HUES6 (cell line): ENCODE measurements at regions not wholly inside any gene's neighbourhood (a gene's known extent, or its start where the extent isn't known, plus 50 kb on each side); places are given as distances from the start of the nearest gene placed in this dataset.

Experiments used
- H3K27ac ChIP-seq: 2 replicates; pipeline ENCODE4 v1.7.0; 2013; ENCODE audit warnings: low read depth, mild to moderate bottlenecking, low read length, inconsistent platforms
- H3K27me3 ChIP-seq: 2 replicates; pipeline ENCODE4 v1.6.1; 2013; ENCODE audit warnings: low read length; ENCODE audit not compliant: control insufficient read depth, insufficient read depth
- H3K36me3 ChIP-seq: 2 replicates; pipeline ENCODE4 v1.6.1; 2013; ENCODE audit warnings: low read length; ENCODE audit not compliant: control insufficient read depth, insufficient read depth
- H3K4me1 ChIP-seq: 2 replicates; pipeline ENCODE4 v1.6.1; 2013; ENCODE audit warnings: low read length; ENCODE audit not compliant: control insufficient read depth, insufficient read depth
- H3K4me3 ChIP-seq: 2 replicates; pipeline ENCODE4 v1.5.1; 2013; ENCODE audit warnings: low read depth, low read length
- H3K9ac ChIP-seq: one replicate; pipeline ENCODE4 v1.6.1; 2013; ENCODE audit warnings: mild to moderate bottlenecking, low read length
- H3K9me3 ChIP-seq: 2 replicates; pipeline ENCODE4 v1.6.1; 2013; ENCODE audit warnings: low read depth, low read length; ENCODE audit not compliant: control insufficient read depth, insufficient read depth

DNA sequence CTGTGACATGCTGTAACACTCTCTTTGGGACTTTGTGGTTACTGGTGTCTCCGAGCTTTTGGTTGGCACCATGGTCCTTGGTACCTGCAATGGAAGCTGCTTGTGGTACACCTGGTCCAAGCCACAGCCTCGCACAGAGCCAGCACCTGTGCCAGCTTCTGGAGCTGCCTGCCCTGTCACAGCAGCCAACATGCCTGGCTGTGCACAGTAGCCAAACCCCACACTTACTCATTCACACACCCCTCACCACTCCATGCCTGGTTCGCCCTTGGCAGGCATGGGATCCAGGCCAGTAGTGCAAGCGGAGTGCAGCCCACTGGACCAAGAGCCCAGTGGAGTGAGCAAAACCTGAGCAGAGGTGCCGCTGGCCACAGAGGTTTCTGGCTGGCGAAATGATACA, 459.9 kb downstream of the TBC1D32 start:
- Histone ChIP-seq H3K4me1 (peaks cover 7% of the 10 kb centered on the region; the same call in 1 of the 2 replicates), H3K27ac (no peak overlapping the region), H3K9me3 (no peaks in the 10 kb centered on the region), H3K36me3 (no peaks in the 10 kb centered on the region), H3K9ac (no peak overlapping the region), H3K27me3 (no peaks in the 10 kb centered on the region), H3K4me3 (no peak overlapping the region)

DNA sequence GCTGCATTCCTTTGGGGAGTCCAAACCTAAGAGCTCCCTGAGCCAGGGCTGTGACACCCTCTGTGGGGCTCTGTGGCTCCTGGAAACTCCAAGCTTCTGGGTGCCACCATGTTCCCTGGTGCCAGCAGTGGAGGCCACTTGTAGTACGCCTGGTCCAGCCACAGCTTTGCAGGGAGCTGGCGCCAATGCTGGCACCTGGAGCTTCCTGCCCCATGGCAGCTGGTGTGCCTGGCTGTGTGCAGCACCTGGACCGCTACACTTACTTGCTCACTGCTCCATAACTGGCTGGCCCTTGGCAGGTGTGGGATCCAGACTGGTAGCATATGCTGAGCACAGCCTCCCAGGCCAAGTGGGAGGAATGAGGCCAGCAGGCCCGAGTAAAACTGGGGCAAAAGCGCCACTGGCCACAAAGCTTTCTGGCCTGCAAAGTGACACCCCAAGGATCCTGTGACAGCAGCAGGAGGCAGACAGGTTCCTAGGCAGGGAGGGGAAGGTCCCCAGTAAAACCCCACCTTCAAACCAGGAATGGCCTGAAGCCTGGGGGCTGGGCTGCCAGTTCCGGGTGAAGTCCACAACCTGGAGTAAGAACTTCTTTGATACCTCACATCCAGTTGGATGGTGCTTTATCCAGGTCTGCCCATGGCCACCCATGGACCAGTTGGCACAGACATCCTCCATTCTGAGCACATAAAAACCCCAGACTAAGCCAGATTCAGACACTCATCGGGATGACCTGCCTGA, 461.0 kb downstream of the TBC1D32 start:
- H3K9me3 ChIP-seq = no peaks in the 10 kb centered on the region
- peaks cover 7% of the 10 kb centered on the region; the same call in 1 of the 2 replicates for H3K4me1 ChIP-seq
- no peak overlapping the region for H3K4me3 ChIP-seq
- no peak overlapping the region for H3K9ac ChIP-seq
- no peaks in the 10 kb centered on the region for H3K36me3 ChIP-seq
- no peak overlapping the region for H3K27ac ChIP-seq
- H3K27me3 ChIP-seq = no peaks in the 10 kb centered on the region

DNA sequence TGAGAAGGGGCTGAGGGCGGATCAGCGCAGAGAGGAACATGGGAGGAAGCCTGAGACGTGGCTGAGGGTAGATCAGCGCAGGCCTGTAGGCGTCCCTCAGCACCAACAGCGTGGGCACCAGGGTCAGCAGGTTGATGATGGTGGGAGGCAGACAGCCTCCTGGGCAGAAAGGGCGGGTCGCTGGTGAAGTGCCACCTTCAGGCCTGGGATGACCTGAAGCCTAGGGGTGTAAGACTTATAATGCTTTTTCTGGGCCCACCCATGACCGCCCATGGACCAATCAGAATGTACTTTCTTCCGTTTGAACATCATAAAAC, 462.1 kb downstream of the TBC1D32 start:
- H3K27ac ChIP-seq = no peak overlapping the region
- no peaks in the 10 kb centered on the region for H3K27me3 ChIP-seq
- no peak overlapping the region for H3K4me3 ChIP-seq
- no peak overlapping the region for H3K9ac ChIP-seq
- peaks cover 7% of the 10 kb centered on the region; the same call in 1 of the 2 replicates for H3K4me1 ChIP-seq
- no peaks in the 10 kb centered on the region for H3K36me3 ChIP-seq
- no peaks in the 10 kb centered on the region for H3K9me3 ChIP-seq

DNA sequence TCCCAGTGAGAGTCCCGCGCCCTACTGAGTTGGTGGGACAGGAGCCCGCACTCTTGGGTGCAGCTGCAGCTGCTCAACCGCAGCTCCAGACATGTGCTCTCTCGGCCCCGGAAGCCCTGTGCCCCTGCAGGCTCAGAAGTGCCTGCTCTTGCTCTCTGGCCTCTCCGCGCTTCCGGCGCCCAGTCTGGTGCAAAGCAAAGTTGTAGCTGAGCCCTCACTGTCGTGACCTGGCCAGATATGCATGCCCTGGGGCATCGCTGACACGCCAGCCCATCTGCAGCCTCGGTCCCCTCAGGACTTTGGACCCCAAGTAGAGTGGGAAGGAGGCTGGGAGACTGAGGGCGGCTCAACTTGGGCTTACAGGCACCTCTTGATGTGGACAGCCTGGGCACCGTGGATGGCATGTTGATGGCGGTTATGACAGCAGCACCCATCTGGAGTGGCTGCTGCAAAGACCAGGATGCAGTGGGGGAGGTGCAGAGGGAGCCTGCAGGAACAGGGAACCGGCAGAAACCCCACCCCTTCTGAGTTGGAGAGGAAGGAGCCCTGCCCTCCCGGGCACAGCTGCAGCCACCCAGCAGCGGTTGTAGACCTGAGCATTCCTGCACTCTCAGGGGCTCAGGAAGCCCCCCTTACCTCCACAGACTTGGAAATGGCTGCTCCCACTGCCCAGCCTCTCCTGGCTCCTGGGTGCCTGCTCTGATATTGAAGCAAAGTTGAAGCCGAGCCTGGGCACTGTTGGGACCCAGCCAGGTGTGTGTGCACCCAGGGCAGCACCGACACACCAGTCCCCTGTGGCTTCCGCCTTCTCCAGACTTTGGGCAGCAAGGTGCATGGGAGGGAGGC, 462.6 kb downstream of the TBC1D32 start:
- Histone ChIP-seq H3K27me3 (no peaks in the 10 kb centered on the region), H3K4me3 (no peak overlapping the region), H3K9ac (no peak overlapping the region), H3K4me1 (peaks cover 7% of the 10 kb centered on the region; the same call in 1 of the 2 replicates), H3K27ac (no peak overlapping the region), H3K9me3 (no peaks in the 10 kb centered on the region), H3K36me3 (no peaks in the 10 kb centered on the region)

DNA sequence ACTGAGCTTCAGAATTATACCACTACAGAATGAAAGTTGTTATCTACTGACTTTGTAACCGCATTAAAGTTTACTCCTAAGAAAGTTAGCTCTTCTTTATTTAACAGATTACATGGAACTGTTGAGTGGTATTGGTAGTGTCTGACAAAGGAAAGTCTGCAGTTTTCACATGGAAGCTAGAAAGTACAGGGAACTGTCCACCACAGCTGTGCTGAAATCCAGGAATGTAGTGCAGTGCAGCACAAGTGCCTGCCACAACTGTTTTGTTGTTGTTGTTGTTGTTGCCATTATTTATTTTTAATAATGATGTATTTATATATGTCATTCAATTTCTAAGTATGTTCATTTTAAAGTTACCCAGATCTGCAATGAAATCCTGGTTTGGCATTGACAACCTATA, 464.9 kb downstream of the TBC1D32 start:
- H3K9ac ChIP-seq = no peak overlapping the region
- no peaks in the 10 kb centered on the region for H3K9me3 ChIP-seq
- no peak overlapping the region for H3K27ac ChIP-seq
- H3K36me3 ChIP-seq = no peaks in the 10 kb centered on the region
- peaks cover 7% of the 10 kb centered on the region; the same call in 1 of the 2 replicates for H3K4me1 ChIP-seq
- no peaks in the 10 kb centered on the region for H3K27me3 ChIP-seq
- H3K4me3 ChIP-seq = no peak overlapping the region

DNA sequence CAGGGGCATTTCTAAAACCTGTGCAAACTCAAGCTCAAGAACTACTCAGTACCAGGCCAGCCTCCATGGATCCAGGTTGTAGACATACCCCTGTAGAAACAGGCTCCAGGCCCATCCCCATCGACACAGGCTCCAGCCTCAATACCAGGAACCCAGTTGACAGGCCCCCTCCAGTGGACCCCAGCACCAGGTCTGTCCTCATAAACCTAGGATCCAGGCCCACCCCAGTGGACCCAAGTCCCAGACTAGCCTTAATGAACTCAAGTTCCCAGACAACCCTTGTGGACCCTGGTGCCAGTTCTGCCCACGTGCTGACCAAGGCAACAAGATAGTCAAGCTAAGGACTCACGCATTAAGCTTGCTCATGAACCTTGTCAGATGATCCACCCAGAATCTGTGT, 476.9 kb downstream of the TBC1D32 start:
- Histone ChIP-seq H3K27me3 (no peaks in the 10 kb centered on the region), H3K4me3 (no peak overlapping the region)

DNA sequence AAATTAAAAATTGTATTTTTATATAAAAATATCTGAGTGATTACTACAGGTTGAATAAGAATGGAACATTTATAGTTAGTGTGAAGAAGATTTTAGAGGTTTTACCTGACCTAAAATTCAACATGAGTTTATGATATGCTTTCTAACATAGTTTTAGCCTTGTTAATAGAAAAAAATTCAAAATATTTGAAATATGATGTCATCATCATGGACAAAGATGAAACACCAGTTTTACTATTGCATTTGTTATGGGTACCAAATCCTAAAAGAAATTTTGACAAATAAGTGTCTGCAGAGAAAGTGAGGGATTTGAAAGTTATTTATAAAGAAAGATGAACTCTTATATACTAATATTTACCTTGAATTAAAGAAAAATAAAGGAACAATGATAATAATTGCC, 479.7 kb downstream of the TBC1D32 start:
- H3K36me3 ChIP-seq = no peaks in the 10 kb centered on the region
- H3K4me3 ChIP-seq = no peak overlapping the region
- H3K27me3 ChIP-seq = no peaks in the 10 kb centered on the region
- H3K9ac ChIP-seq = no peak overlapping the region
- H3K27ac ChIP-seq = no peak overlapping the region
- H3K4me1 ChIP-seq = no peaks in the 10 kb centered on the region
- H3K9me3 ChIP-seq = no peaks in the 10 kb centered on the region

More for the DNA sequence above, 476.9 kb downstream of the TBC1D32 start:
- Histone ChIP-seq H3K9me3 (no peaks in the 10 kb centered on the region), H3K9ac (no peak overlapping the region), H3K36me3 (no peaks in the 10 kb centered on the region), H3K27ac (no peak overlapping the region), H3K4me1 (no peaks in the 10 kb centered on the region)

DNA sequence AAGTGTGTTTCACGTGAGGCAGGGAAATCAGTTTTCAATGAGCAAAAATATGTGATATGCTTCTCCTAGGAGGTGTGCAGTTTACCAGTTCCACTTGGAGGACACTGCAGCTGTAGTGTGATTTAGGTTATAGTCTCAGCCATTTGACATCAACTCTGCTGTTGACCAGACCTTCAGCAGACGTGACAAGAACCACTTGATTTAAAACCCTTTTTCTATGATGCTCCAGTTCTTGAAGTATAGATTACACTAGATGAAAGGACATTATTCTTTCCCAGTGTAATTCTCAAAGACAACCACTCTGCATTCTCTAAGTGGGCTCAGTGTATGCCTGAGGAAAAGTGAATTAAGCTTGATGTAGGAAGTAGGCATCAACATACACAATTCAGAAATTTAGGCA, 480.8 kb downstream of the TBC1D32 start:
- no peak overlapping the region for H3K9ac ChIP-seq
- no peaks in the 10 kb centered on the region for H3K9me3 ChIP-seq
- no peak overlapping the region for H3K4me3 ChIP-seq
- H3K27me3 ChIP-seq = no peaks in the 10 kb centered on the region
- no peaks in the 10 kb centered on the region for H3K36me3 ChIP-seq
- H3K4me1 ChIP-seq = no peaks in the 10 kb centered on the region
- no peak overlapping the region for H3K27ac ChIP-seq

DNA sequence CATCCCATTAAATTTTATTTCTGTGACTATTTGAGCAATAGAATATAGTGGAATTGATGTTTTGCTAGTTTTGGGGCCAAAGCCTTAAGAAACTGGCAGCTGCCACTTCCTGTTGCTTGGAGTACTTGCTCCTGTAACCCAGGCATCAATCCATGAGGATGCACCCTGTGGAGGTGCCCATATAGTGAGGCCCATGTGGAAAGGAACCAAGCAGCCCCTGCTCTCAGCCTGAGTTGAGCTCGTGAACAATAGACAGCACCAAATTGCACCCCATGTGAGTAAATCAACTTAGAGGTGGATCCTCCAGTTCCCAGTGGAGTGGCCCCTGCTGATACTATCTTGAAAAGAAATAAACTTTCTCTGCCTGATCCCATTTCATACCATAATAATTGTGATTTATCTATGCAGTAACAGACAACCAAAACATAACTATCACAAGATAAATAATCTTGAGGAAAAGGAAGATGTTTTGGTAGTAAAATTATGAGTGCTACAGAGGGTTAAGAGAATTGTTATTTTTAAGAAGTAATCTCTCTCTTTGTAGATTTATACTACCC, 481.9 kb downstream of the TBC1D32 start:
- no peak overlapping the region for H3K4me3 ChIP-seq
- H3K9ac ChIP-seq = no peak overlapping the region
- no peaks in the 10 kb centered on the region for H3K36me3 ChIP-seq
- H3K9me3 ChIP-seq = no peaks in the 10 kb centered on the region
- H3K27ac ChIP-seq = no peak overlapping the region
- H3K4me1 ChIP-seq = no peaks in the 10 kb centered on the region
- no peaks in the 10 kb centered on the region for H3K27me3 ChIP-seq

DNA sequence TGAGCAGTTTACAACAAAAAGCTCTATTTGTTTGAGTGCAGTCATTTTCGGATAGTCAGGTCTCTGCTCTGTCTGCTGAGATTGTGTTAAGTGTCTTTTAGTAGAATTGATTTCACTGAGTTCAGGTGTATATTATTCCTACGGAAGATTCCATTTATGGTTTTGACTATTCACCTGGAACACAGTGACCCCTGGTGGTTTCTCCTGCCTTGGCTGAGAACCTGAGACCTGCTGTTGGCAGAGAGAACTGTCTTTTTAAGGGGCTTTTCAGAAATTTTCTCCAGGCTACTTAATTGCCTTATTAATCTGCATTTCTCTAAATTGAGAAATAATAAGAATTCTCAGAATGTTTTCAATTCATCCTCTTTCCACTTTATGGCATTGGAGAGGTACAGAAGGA, 508.0 kb downstream of the TBC1D32 start:
- Histone ChIP-seq H3K4me3 (no peak overlapping the region), H3K36me3 (no peaks in the 10 kb centered on the region), H3K9me3 (no peaks in the 10 kb centered on the region), H3K27ac (no peak overlapping the region), H3K4me1 (no peaks in the 10 kb centered on the region), H3K27me3 (no peaks in the 10 kb centered on the region), H3K9ac (no peak overlapping the region)

DNA sequence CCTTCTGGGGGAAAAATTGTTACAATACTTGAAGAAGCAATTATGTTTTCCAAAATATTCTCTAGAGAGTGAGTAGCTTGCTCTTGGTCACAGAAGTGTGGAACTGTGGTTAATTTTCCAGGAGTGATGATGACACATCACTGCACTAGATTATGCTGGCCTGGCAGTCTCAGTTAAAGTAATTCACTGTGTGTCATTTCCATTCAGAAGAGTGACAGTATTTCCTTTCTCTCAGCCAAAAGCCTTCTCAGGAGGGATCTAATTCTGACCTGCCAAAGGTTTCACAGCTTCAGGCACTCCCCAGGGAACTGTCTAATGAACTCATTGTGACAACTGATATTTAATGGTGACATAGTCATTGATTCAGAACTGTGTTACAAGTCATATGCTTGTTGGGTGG, 517.5 kb downstream of the TBC1D32 start:
- Histone ChIP-seq H3K4me1 (no peaks in the 10 kb centered on the region), H3K9ac (no peak overlapping the region), H3K36me3 (no peaks in the 10 kb centered on the region), H3K27ac (no peak overlapping the region), H3K27me3 (no peaks in the 10 kb centered on the region), H3K4me3 (no peak overlapping the region), H3K9me3 (peaks cover 22% of the 10 kb centered on the region)
